PC-3 (cell line): ENCODE measurements at regions not wholly inside any gene's neighbourhood (a gene's known extent, or its start where the extent isn't known, plus 50 kb on each side); places are given as distances from the start of the nearest gene placed in this dataset.

Source experiments
- CTCF ChIP-seq: fragments of 300-600 bp; sonication (generic); conservative IDR thresholded peaks from 2 replicates; pipeline ENCODE4 v1.5.1; 2017; ENCODE audit warnings: antibody characterized with exemption, low read depth, mild to moderate bottlenecking, low read length
- EZH2phosphoT487 ChIP-seq: fragments of 300-600 bp; sonication (generic); IDR thresholded peaks from 2 replicates; pipeline ENCODE4 v1.6.1; 2018; ENCODE audit warnings: mild to moderate bottlenecking, antibody characterized with exemption, low read length, borderline replicate concordance

GRCh38 chr1:188372821-188373220 lies 1544.1 kb downstream of the PLA2G4A start:
- TF ChIP-seq CTCF, result no peak
- no peak for TF ChIP-seq EZH2phosphoT487
